HepG2 (cell line): ENCODE measurements at regions not wholly inside any gene's neighbourhood (a gene's known extent, or its start where the extent isn't known, plus 50 kb on each side); places are given as distances from the start of the nearest gene placed in this dataset.

ENCODE experiments used
- ARID3A ChIP-seq: IDR thresholded peaks from 2 replicates; pipeline ENCODE4 v1.6.1; 2012; ENCODE audit warnings: low read depth, low read length, improper control_type of control experiment
- E2F5 ChIP-seq: sonication (generic); formaldehyde crosslinking; conservative IDR thresholded peaks from 2 replicates; pipeline ENCODE4 v1.4.0; 2020; ENCODE audit warnings: missing genetic modification reagents
- GTF3A ChIP-seq: sonication (generic); formaldehyde crosslinking; conservative IDR thresholded peaks from 2 replicates; pipeline ENCODE4 v1.4.0; 2020; ENCODE audit warnings: mild to moderate bottlenecking, missing genetic modification reagents
- IKZF1 ChIP-seq: fragments of 450-650 bp; IDR thresholded peaks from 2 replicates; pipeline ENCODE4 v1.7.1; 2016
- KLF12 ChIP-seq: sonication (generic); formaldehyde crosslinking; IDR thresholded peaks from 2 replicates; pipeline ENCODE4 v1.4.0; 2020; ENCODE audit warnings: missing genetic modification reagents, borderline replicate concordance
- MYPOP ChIP-seq: sonication (generic); formaldehyde crosslinking; IDR thresholded peaks from 2 replicates; pipeline ENCODE4 v1.8.1; 2023; ENCODE audit warnings: mild to moderate bottlenecking, moderate library complexity, missing genetic modification reagents
- PHB2 ChIP-seq: fragments of 450-650 bp; IDR thresholded peaks from 2 replicates; pipeline ENCODE4 v1.6.1; 2018; ENCODE audit not compliant: partially characterized antibody
- PRDM4 ChIP-seq: sonication (generic); formaldehyde crosslinking; IDR thresholded peaks from 2 replicates; pipeline ENCODE4 v1.9.0; 2021; ENCODE audit warnings: missing genetic modification reagents, borderline replicate concordance
- RARG ChIP-seq: sonication (generic); formaldehyde crosslinking; IDR thresholded peaks from 2 replicates; pipeline ENCODE4 v1.4.0; 2020; ENCODE audit warnings: low read depth, mild to moderate bottlenecking, missing genetic modification reagents
- SMAD9 ChIP-seq: sonication (generic); formaldehyde crosslinking; IDR thresholded peaks from 2 replicates; pipeline ENCODE4 v1.5.1; 2020; ENCODE audit warnings: mild to moderate bottlenecking, missing genetic modification reagents
- SNRNP70 ChIP-seq: fragments of 200-400 bp; formaldehyde crosslinking; IDR thresholded peaks from 2 replicates; pipeline ENCODE4 v1.6.1; 2017; ENCODE audit warnings: mild to moderate bottlenecking, low read depth, low read length, moderate library complexity
- STAG1 ChIP-seq: sonication (generic); formaldehyde crosslinking; IDR thresholded peaks from 2 replicates; pipeline ENCODE4 v1.4.0; 2020; ENCODE audit warnings: missing genetic modification reagents
- ZBED4 ChIP-seq: sonication (generic); formaldehyde crosslinking; IDR thresholded peaks from 2 replicates; pipeline ENCODE4 v1.4.0; 2020; ENCODE audit warnings: missing genetic modification reagents, borderline replicate concordance
- ZBTB33 ChIP-seq: sonication (generic); formaldehyde crosslinking; IDR thresholded peaks from 2 replicates; pipeline ENCODE4 v1.4.0; 2020; ENCODE audit warnings: missing genetic modification reagents
- ZNF382 ChIP-seq: sonication (generic); formaldehyde crosslinking; IDR thresholded peaks from 2 replicates; pipeline ENCODE4 v1.5.0; 2020; ENCODE audit warnings: missing genetic modification reagents, mild to moderate bottlenecking, borderline replicate concordance
- ZNF724P ChIP-seq: sonication (generic); formaldehyde crosslinking; IDR thresholded peaks from 2 replicates; pipeline ENCODE4 v1.8.0; 2022; ENCODE audit warnings: missing genetic modification reagents, borderline replicate concordance
- ZSCAN30 ChIP-seq: sonication (generic); formaldehyde crosslinking; IDR thresholded peaks from 2 replicates; pipeline ENCODE4 v1.5.0; 2020; ENCODE audit warnings: mild to moderate bottlenecking, missing genetic modification reagents

GRCh38 chr12:38124247-38125012 is 192.1 kb upstream of the ALG10B start (continued):
- TF ChIP-seq ZBED4 (CRISPR knock-in tag) (no peak), ZSCAN30 (no peak), STAG1 (no peak), PRDM4 (no peak), ZNF382 (CRISPR knock-in tag) (no peak), KLF12 (CRISPR knock-in tag) (no peak), IKZF1 (no peak), RARG (CRISPR knock-in tag) (no peak), ARID3A (peak; percentile 75), ZNF724P (CRISPR knock-in tag) (no peak), ZBTB33 (CRISPR knock-in tag) (no peak), MYPOP (no peak), E2F5 (CRISPR knock-in tag) (no peak), SMAD9 (CRISPR knock-in tag) (no peak), SNRNP70 (no peak), PHB2 (no peak), GTF3A (CRISPR knock-in tag) (no peak)
